Stromal cell of bone marrow (primary cell): ENCODE measurements at regions not wholly inside any gene's neighbourhood (a gene's known extent, or its start where the extent isn't known, plus 50 kb on each side); places are given as distances from the start of the nearest gene placed in this dataset.

Source experiments
- DNase-seq: peaks from one replicate; pipeline ENCODE4 v3.0.0-alpha.2; 2012; ENCODE audit warnings: low read depth

- no peak for DNase-seq
These were observed 49.9 kb downstream of the CHRM3 start for GRCh38 chr1:239436286-239436685.

- no peak for DNase-seq
These were observed 51.5 kb downstream of the CHRM3 start for GRCh38 chr1:239437822-239438221.

GRCh38 chr1:239438891-239439290, 52.5 kb downstream of the CHRM3 start:
- DNase-seq, result no peak

- DNase-seq, result no peak
These were observed 57.0 kb downstream of the CHRM3 start for GRCh38 chr1:239443361-239443760.

GRCh38 chr1:239446611-239447010, 60.2 kb downstream of the CHRM3 start:
- no peak for DNase-seq

- no peak for DNase-seq
These were observed 62.5 kb downstream of the CHRM3 start for GRCh38 chr1:239448911-239449310.

GRCh38 chr1:239455743-239456142, 69.4 kb downstream of the CHRM3 start:
- no peak for DNase-seq

GRCh38 chr1:239456788-239457187, 70.4 kb downstream of the CHRM3 start:
- no peak for DNase-seq

GRCh38 chr1:239457491-239458143, 71.2 kb downstream of the CHRM3 start:
- DNase-seq, result no peak

DNA sequence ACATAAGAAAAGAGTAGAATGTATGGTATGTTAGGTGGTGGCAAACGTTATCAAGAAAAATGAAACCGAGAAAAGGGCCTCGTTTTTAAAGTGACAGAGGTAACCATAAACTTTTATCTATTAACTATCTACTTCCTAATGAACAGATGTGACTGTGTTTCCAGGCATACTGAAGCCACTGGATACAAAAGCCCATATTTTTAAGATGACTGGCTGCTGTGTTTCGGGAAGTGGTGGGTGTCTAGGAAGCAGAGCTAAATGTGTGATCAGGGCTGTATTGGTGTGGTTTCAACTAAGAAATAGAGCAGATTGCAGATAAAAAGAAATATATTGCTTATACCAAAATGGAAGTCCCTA, 71.8 kb downstream of the CHRM3 start:
- no peak for DNase-seq

GRCh38 chr1:239467730-239468129, 81.4 kb downstream of the CHRM3 start:
- DNase-seq, result no peak

GRCh38 chr1:239478069-239478468, 91.7 kb downstream of the CHRM3 start:
- no peak for DNase-seq

GRCh38 chr1:239483391-239483790, 97.0 kb downstream of the CHRM3 start:
- DNase-seq, result no peak

DNA sequence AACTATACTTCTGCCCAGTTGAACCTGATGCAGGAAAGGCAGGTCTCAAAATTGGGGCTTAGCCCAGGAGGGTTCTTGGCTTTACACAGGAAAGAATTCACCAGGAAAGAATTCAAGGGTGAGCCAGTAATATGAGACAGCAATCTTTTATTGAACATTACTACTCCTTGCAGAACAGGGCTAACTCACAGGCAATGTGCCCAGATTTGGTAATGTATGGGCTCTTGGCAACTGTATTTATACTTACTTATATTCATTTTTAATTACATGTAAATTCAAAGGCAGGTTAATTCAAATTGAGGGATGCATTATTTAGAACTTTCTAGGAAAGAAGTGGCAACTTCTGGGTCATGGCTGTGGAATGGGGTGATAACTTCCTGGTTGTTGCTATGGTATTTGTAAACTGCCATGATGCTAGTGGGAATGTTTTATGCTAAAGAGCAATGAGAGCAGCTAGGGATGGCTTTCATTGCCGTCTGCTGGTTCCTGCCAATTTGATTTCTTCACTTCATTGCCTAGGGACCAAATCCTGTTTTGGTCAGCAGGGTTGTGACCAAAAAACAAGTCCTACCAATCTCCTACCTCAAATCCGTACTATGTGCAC, 107.5 kb downstream of the CHRM3 start:
- DNase-seq, result no peak

DNA sequence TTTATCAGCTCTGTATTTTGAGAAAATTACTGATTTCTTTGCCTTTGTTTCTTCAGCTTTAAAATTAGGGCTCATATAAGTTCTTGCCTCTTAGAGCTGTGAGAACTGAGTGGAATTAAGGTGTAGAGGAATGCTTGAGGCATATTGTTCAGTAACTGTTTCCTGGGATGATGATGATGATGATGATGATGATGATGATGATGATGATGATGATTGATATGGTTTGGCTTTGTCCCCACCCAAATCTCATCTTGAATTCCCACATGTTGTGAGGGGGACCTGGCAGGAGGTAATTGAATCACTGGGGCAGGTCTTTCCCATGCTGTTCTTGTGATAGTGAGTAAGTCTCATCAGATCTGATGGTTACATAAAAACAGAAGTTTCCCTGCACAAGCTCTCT, 118.7 kb downstream of the CHRM3 start:
- no peak for DNase-seq

DNA sequence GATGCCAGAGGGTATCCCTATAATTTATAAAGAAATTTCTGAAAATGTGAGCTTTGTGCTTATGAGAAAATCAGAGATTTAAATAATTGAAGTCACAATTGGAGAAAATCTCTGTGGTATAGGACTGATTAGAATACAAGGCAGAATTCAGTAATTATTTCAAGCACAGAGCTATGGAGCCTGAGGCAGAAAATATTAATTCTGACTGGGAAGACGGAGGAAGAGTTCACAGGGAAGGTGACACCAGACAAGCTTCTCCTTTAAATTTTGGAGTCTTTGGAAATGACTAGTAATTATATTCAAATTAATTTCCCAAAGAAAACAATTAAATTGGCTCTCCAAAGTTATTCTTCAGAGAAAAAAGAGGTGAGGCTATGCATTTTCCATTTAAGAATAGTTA, 121.5 kb downstream of the CHRM3 start:
- DNase-seq, result no peak

DNA sequence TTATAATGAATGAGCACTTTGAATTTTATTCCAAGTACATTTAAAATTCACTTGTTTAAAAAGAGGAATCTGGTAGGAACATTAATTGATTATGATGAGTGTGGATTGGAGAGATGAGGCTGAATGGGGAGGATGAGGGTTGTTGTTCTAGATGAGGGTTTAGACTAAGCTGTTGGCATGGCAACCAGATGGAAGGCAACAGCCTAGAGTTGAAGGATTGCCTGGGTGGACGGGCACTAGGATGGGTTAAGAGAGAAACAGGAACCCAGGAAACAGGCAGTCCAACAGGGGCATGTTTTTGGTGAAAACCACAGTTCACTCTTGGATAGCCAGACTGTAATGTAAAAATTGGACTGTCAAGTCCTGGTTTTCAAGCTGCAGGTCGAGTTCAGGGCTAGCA, 125.5 kb downstream of the CHRM3 start:
- DNase-seq, result no peak

- DNase-seq, result no peak
These were observed 130.2 kb downstream of the CHRM3 start for GRCh38 chr1:239516579-239516978.

DNA sequence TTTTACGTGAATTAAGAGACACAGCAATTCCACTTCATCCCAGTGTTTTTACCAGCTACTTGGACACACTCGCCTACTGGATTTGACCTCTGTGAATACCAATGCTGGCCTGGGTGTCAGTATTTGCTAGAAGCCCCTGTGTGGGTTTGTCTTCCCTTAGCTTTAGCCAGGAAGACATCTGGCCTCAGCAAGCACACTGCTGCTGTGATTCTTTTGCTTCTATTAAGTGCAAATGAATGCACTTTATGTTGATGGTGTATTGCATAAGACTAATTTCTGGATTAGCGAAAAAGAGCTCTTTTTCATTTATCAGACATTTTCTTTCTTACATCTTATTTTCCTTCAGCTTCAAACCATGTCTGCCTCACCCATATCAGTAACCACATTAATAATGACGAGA, 140.0 kb downstream of the CHRM3 start:
- no peak for DNase-seq

GRCh38 chr1:239527051-239527693, 140.8 kb downstream of the CHRM3 start:
- DNase-seq, result no peak

GRCh38 chr1:239536165-239536849, 149.9 kb downstream of the CHRM3 start:
- no peak for DNase-seq

- no peak for DNase-seq
These were observed 151.4 kb downstream of the CHRM3 start for GRCh38 chr1:239537795-239538194.
